SK-N-MC (cell line): ENCODE measurements at regions not wholly inside any gene's neighbourhood (a gene's known extent, or its start where the extent isn't known, plus 50 kb on each side); places are given as distances from the start of the nearest gene placed in this dataset.

Experiments
- DNase-seq: peaks from one replicate; pipeline ENCODE4 v3.0.0-alpha.2; 2011; ENCODE audit warnings: low read depth, low spot score
- H3K27ac ChIP-seq: fragments of 200-600 bp; sonication (generic); 2 replicates; pipeline ENCODE4 v1.5.1; 2016; ENCODE audit warnings: mixed run types
- H3K36me3 ChIP-seq: fragments of 200-600 bp; sonication (generic); 2 replicates; pipeline ENCODE4 v1.6.1; 2017; ENCODE audit warnings: antibody characterized with exemption, low read length, mixed read lengths; ENCODE audit not compliant: insufficient read depth
- H3K4me3 ChIP-seq: fragments of 200-600 bp; sonication (generic); 2 replicates; pipeline ENCODE4 v1.5.1; 2016
- H3K9ac ChIP-seq: fragments of 200-600 bp; sonication (generic); 2 replicates; pipeline ENCODE4 v1.8.0; 2017; ENCODE audit warnings: mixed run types, mixed read lengths; ENCODE audit not compliant: insufficient read length
- H3K9me3 ChIP-seq: fragments of 200-600 bp; sonication (generic); 2 replicates; pipeline ENCODE4 v1.6.1; 2017; ENCODE audit warnings: low read depth, mild to moderate bottlenecking, antibody characterized with exemption, low read length, moderate library complexity, mixed read lengths
- EZH2 ChIP-seq: fragments of 200-600 bp; sonication (generic); IDR thresholded peaks from one replicate; pipeline ENCODE4 v1.6.1; 2017; ENCODE audit warnings: antibody characterized with exemption
- FOXP2 ChIP-seq: optimal IDR thresholded peaks from 2 replicates; pipeline ENCODE3; 2011; ENCODE audit warnings: mild to moderate bottlenecking, moderate library complexity; ENCODE audit not compliant: insufficient read depth; ENCODE audit errors: extremely low read length, control extremely low read depth
- POLR2AphosphoS5 ChIP-seq: IDR thresholded peaks from 2 replicates; pipeline ENCODE4 v1.6.1; 2012; ENCODE audit warnings: mild to moderate bottlenecking, low read depth, low read length, borderline replicate concordance

DNA sequence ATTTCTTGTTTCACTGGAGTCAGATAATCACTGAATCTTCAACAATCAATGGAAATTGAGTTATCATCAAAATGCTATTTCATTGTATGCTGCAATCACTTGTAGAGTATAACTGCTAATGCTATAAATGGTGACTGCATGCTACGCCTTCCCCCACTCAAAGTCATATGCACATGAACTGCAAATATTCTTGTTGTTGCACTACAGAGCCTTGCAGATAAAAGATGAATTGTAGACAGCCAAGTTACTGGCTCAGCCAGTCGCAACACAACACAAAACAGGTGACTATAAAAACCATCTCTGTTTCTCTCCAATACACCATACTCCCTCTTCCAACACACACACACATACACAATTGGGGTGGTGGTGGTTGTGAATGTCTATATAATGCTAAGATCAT is 171.0 kb upstream of the HMGA2 start:
- no peaks in the 10 kb centered on the region for H3K36me3 ChIP-seq
- TF ChIP-seq POLR2AphosphoS5 = no peak
- TF ChIP-seq EZH2 = no peak
- no peak for TF ChIP-seq FOXP2
- DNase-seq = no peak
- H3K9me3 ChIP-seq = no peaks in the 10 kb centered on the region
- no peak overlapping the region for H3K27ac ChIP-seq
- no peak overlapping the region for H3K4me3 ChIP-seq
- no peak overlapping the region for H3K9ac ChIP-seq

DNA sequence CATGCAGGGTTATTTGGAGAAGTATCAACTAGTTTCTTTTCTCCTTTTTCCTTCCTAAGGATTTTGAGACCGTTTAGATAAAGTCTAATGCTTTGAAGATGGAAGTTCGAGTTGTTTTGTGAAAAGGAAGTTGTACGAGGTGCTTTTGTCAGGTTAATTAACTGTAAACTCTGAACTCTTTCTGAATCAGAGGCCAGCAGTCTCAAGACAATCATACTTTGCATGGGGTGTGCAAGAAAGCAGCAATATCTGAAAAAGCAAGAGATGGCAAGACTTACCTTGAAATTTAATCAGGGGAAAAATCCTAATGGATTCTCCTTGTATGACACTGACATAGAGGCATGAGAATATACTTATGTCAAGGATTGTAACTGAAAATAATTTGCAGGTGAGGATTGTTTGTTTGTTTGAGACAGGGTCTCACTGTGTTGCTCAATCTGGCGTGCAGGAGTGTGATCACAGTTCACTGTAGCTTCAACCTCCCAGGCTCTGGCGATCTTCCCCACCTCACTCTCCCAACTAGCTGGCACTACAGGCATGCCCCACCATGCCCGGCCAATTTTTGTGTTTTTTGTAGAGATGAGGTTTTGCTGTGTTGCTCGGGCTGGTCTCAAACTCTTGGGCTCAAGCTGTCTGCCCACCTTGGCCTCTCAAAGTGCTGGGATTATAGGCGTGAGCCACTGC is 170.2 kb upstream of the HMGA2 start:
- Histone ChIP-seq H3K9me3 (no peaks in the 10 kb centered on the region), H3K36me3 (no peaks in the 10 kb centered on the region), H3K9ac (no peak overlapping the region), H3K4me3 (no peak overlapping the region), H3K27ac (no peak overlapping the region)
- TF ChIP-seq POLR2AphosphoS5 (no peak), EZH2 (no peak), FOXP2 (no peak)
- DNase-seq = no peak

- DNase-seq = no peak
- no peaks in the 10 kb centered on the region for H3K9me3 ChIP-seq
- no peaks in the 10 kb centered on the region for H3K36me3 ChIP-seq
- H3K27ac ChIP-seq = no peak overlapping the region
- no peak overlapping the region for H3K9ac ChIP-seq
- TF ChIP-seq EZH2 (no peak), FOXP2 (no peak), POLR2AphosphoS5 (no peak)
- H3K4me3 ChIP-seq = no peak overlapping the region
Observed at GRCh38 chr12:65655074-65655493, 169.2 kb upstream of the HMGA2 start.

DNA sequence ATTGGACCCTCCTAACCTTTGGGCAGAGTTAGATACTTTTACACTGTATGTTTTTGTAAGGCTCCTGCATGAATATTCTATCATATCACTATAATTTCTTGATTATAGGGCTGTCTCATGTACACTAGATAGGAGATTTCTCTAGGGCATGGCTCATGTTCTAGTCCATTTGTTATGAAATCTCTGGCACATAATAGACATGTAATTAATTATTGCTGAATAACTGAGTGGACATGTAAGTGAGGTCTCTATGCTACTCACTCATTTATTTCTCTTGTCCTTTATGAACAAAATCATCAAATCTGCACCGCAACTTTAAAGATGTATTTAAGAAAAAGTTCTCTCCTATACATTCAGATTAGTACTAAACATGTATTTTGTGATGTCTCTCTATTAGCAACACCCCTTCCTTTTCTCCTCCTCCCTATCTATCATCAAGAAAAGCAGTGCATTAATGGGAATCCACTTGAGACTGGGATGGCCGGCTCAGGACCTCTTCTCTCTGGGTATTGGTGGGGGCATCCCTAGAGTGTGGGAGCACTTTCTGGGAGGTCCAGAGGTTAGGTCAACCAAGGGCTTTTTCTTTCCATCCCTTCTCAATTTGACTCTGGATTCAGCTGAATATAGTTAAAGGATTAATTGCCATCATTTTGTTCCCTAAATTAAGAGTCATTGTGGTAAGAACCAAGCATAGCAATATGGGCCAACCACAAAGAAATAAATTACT is 168.0 kb upstream of the HMGA2 start:
- Histone ChIP-seq H3K9me3 (no peaks in the 10 kb centered on the region), H3K4me3 (no peak overlapping the region), H3K9ac (no peak overlapping the region), H3K27ac (peak overlapping the region; percentile 1; the same call in 1 of the 2 replicates), H3K36me3 (no peaks in the 10 kb centered on the region)
- TF ChIP-seq EZH2 (no peak), POLR2AphosphoS5 (no peak), FOXP2 (no peak)
- DNase-seq = no peak

GRCh38 chr12:65656891-65657351 is 167.4 kb upstream of the HMGA2 start:
- peak overlapping the region; percentile 1; the same call in 1 of the 2 replicates for H3K27ac ChIP-seq
- H3K4me3 ChIP-seq = peak overlapping the region; percentile 18; the same call in 1 of the 2 replicates
- H3K9ac ChIP-seq = no peak overlapping the region
- TF ChIP-seq POLR2AphosphoS5 = peak; percentile 23; the same call in 1 of the 2 replicates
- TF ChIP-seq EZH2 = no peak
- no peak for TF ChIP-seq FOXP2
- no peaks in the 10 kb centered on the region for H3K36me3 ChIP-seq
- DNase-seq = peak; percentile 80
- H3K9me3 ChIP-seq = no peaks in the 10 kb centered on the region

DNA sequence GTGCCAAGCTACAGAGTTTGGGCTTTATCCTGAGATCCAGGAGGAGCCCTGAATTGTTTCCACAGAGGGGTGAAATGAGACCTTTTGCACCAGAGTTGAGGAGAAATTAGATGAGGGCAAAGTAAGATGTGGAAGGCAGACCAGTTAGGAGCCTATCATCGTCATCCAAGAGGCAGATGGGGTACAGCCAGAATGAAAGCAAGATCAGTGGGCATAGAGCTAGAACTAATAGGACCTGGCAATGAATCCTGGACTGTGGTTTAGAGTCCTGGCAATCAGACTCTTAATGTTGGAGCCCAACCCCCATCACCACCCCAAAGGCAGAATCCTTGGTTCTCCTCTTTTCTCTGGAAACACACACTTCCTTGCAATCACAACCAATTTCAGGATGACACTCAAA is 166.6 kb upstream of the HMGA2 start:
- no peak for TF ChIP-seq FOXP2
- no peak for TF ChIP-seq POLR2AphosphoS5
- TF ChIP-seq EZH2 = no peak
- no peak overlapping the region for H3K27ac ChIP-seq
- no peaks in the 10 kb centered on the region for H3K36me3 ChIP-seq
- H3K9me3 ChIP-seq = no peaks in the 10 kb centered on the region
- DNase-seq = no peak
- H3K9ac ChIP-seq = no peak overlapping the region
- no peak overlapping the region for H3K4me3 ChIP-seq

GRCh38 chr12:65658360-65658759 is 165.9 kb upstream of the HMGA2 start:
- no peak for DNase-seq
- H3K27ac ChIP-seq = no peak overlapping the region
- H3K4me3 ChIP-seq = no peak overlapping the region
- no peaks in the 10 kb centered on the region for H3K9me3 ChIP-seq
- H3K36me3 ChIP-seq = no peaks in the 10 kb centered on the region
- TF ChIP-seq FOXP2 = no peak
- no peak for TF ChIP-seq EZH2
- no peak for TF ChIP-seq POLR2AphosphoS5
- no peak overlapping the region for H3K9ac ChIP-seq

GRCh38 chr12:65659681-65660080 is 164.6 kb upstream of the HMGA2 start:
- no peak overlapping the region for H3K27ac ChIP-seq
- TF ChIP-seq EZH2 (no peak), FOXP2 (no peak), POLR2AphosphoS5 (no peak)
- no peaks in the 10 kb centered on the region for H3K36me3 ChIP-seq
- H3K9me3 ChIP-seq = no peaks in the 10 kb centered on the region
- DNase-seq = no peak
- H3K4me3 ChIP-seq = no peak overlapping the region
- H3K9ac ChIP-seq = no peak overlapping the region

- TF ChIP-seq FOXP2 = no peak
- TF ChIP-seq POLR2AphosphoS5 = no peak
- no peak for TF ChIP-seq EZH2
- H3K4me3 ChIP-seq = no peak overlapping the region
Observed at GRCh38 chr12:65660096-65660495, 164.2 kb upstream of the HMGA2 start.

DNA sequence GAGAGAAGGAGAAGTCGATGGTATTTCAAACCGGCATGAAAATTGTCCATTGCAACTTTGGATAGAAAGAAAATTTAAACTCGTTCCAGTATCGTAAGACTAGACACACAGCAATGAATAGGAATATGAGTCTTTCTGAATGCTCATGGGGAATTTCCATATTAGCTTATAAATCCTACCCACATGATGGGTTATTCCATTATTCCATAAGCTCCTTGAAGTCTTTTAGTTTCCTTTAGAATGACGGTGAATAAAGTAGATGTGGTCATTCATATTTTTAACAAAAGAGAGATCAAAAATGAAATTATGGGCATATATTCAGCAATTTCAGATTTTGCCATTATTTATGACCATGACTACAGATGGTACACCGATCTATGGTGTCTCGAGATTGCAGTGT is 163.4 kb upstream of the HMGA2 start:
- DNase-seq = no peak
- Histone ChIP-seq H3K9me3 (no peaks in the 10 kb centered on the region), H3K27ac (no peak overlapping the region), H3K36me3 (no peaks in the 10 kb centered on the region), H3K4me3 (no peak overlapping the region), H3K9ac (no peak overlapping the region)
- TF ChIP-seq FOXP2 = no peak
- TF ChIP-seq POLR2AphosphoS5 = no peak
- TF ChIP-seq EZH2 = no peak

More at GRCh38 chr12:65660096-65660495, 164.2 kb upstream of the HMGA2 start:
- Histone ChIP-seq H3K9me3 (no peaks in the 10 kb centered on the region), H3K9ac (no peak overlapping the region), H3K36me3 (no peaks in the 10 kb centered on the region), H3K27ac (no peak overlapping the region)
- no peak for DNase-seq
